GM12873 (cell line): ENCODE measurements at regions not wholly inside any gene's neighbourhood (a gene's known extent, or its start where the extent isn't known, plus 50 kb on each side); places are given as distances from the start of the nearest gene placed in this dataset.

Source experiments
- CTCF ChIP-seq: IDR thresholded peaks from 2 replicates; pipeline ENCODE4 v1.5.1; 2012; ENCODE audit warnings: low read depth, mild to moderate bottlenecking, moderate library complexity, low read length, control low read depth; ENCODE audit not compliant: insufficient read depth; ENCODE audit errors: missing control alignments

DNA sequence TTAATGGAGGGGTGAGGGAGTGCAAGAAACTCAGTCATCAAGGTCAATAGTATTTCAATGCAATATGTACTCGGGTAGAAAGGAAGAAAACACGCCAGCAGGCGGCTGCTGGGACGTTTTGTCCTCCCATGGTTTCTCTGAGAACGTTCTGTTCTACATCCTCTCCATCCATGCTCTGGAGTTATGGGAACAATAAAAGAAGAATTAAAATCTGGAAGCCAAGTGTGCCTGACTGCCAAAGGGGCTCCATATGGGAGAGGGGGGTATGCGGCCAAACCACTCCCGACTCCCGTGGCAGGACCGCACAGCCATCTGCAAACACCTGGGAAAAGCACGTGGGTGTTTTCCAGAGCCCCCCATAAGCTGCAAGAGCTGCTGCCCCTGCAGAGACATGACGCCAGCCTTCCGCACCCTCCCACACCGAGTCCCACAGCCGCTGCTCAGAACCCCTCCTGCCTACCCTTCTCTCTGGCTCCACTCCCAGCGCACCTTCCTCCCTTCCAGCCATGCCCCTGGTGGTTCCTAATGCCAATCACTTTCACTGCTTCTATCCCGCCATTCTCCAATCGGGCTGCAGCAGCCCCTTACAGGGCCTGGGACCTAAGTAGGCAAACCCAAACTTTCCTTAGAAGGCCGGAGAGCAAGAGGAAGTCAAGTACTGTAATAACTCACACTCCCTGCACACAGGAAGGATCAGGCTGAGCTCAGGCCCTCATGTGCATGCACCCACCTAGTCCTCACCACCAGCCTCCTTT is 241.6 kb downstream of the SYK start:
- no peak for TF ChIP-seq CTCF

DNA sequence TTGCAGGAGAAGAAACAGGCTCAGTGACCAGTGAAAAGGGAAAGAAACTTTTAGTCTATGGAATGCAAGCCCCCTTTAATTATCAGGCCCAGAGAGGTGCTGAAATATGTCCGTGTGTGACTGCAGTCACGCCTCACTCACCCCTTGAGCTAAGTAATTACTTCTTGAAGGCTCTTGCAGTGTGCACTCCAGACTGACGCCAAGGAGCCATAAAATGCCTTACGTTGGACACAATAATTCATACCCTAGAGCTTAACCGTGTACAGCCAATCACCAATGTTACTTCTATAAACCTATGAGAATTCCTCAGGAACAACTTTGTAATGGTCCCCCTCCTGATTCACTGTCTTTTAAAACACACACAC is 242.2 kb downstream of the SYK start:
- TF ChIP-seq CTCF: no peak

DNA sequence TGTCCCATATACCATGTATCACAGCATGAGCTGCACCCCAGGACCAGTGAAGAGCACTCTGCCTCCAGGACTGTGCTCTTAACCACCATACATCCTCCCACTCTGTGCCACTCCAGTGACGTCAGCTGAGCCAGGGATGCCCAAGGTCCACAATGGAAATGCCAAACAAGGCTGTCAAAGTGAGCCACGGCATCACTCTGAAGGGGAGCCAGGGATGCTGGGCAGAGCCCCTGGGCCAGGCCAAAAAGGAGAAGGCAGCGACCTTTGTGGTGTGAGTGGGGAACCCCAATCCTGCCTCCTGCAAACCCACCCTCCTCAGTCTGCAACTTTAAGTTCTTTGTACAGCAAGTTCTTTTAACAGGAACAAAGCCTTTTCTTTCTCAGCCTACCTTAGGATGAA is 242.7 kb downstream of the SYK start:
- no peak for TF ChIP-seq CTCF

GRCh38 chr9:91045041-91045440 is 243.4 kb downstream of the SYK start:
- TF ChIP-seq CTCF: no peak

- no peak for TF ChIP-seq CTCF
These were observed 245.9 kb downstream of the SYK start for GRCh38 chr9:91047529-91047928.

DNA sequence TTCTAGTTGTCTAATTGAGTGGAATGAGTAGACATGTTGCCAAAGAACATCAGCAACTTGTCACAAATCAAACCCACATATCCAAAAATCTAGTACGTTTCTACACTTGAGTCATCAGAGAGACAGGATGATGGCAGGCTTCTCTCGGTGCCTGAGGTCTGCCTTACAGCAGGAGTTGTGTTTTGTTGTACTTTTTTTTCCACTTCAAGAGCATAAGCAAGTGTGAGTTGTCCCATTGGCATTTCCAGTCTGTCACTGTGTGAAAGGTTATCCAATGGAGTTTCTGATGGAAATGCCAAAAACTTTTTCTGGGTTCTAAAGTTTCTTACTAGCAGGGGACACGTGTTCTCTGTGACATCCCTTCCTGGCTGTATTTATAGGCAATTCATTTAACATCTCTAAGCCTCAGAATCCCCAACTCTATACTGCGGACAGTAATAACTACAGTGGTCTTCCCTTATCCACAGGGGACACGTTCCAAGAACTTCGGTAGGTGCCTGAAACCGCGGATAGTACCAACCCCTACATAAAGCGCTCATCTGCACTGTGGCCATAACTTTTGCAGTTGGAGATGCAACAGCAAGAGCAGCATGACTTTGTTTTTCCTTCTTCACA is 246.5 kb downstream of the SYK start:
- TF ChIP-seq CTCF: no peak

- TF ChIP-seq CTCF: no peak
These were observed 247.1 kb downstream of the SYK start for GRCh38 chr9:91048749-91049148.
